H1 (cell line): ENCODE measurements at regions not wholly inside any gene's neighbourhood (a gene's known extent, or its start where the extent isn't known, plus 50 kb on each side); places are given as distances from the start of the nearest gene placed in this dataset.

Source experiments
- CTCF ChIA-PET: fragments of 300-600 bp; sonication (Branson Sonifier 250); formaldehyde crosslinking; loops from one replicate; lab custom pipeline; 2021; ENCODE audit not compliant: partially characterized antibody; lab: Charles Lee
- POLR2A ChIA-PET: fragments of 300-600 bp; sonication (Branson Sonifier 250); formaldehyde crosslinking; loops from one replicate; lab custom pipeline; 2021; ENCODE audit warnings: inconsistent platforms; ENCODE audit not compliant: partially characterized antibody; lab: Charles Lee
- DNase-seq, 2 experiments: peaks; one replicate each; pipeline versions ENCODE4 v3.0.0 to v3.0.0-alpha.2; 2010 to 2022; ENCODE audit warnings: low spot score in 2 of 2, low read depth in 1 of 2, mixed read lengths in 1 of 2
- FAIRE-seq: peaks from 2 replicates; lab custom pipeline; 2011; peaks lifted over from hg19 to GRCh38; lab: Jason Lieb, UNC
- H2AFZ ChIP-seq: 2 replicates; pipeline ENCODE4 v1.8.1; 2012; ENCODE audit warnings: low read length, inconsistent platforms
- H2AK5ac ChIP-seq: 2 replicates; pipeline ENCODE4 v1.6.1; 2013; ENCODE audit warnings: low read depth, low read length
- H2BK120ac ChIP-seq: replicated peaks from 2 replicates; pipeline ENCODE3; 2013; ENCODE audit warnings: low read depth, low read length, inconsistent platforms
- H2BK12ac ChIP-seq: 2 replicates; pipeline ENCODE4 v1.6.1; 2013; ENCODE audit warnings: low read depth, low read length
- H2BK15ac ChIP-seq: 2 replicates; pipeline ENCODE4 v1.6.1; 2013; ENCODE audit warnings: low read length
- H2BK20ac ChIP-seq: 2 replicates; pipeline ENCODE4 v1.6.1; 2013; ENCODE audit warnings: low read length
- H2BK5ac ChIP-seq: 2 replicates; pipeline ENCODE4 v1.6.1; 2013; ENCODE audit warnings: low read depth, low read length
- H3K14ac ChIP-seq: 2 replicates; pipeline ENCODE4 v1.6.1; 2013; ENCODE audit warnings: inconsistent platforms; ENCODE audit not compliant: insufficient read length
- H3K18ac ChIP-seq: 2 replicates; pipeline ENCODE4 v1.6.1; 2013; ENCODE audit warnings: low read length; ENCODE audit errors: extremely low read depth
- H3K23ac ChIP-seq: 2 replicates; pipeline ENCODE4 v1.6.1; 2013; ENCODE audit warnings: inconsistent platforms; ENCODE audit not compliant: insufficient read length
- H3K23me2 ChIP-seq: 2 replicates; pipeline ENCODE4 v1.6.1; 2013; ENCODE audit warnings: low read depth, low read length
- H3K27ac ChIP-seq: 2 replicates; pipeline ENCODE4 v1.6.1; 2011; ENCODE audit warnings: low read depth, low read length, inconsistent platforms
- H3K27me3 ChIP-seq, 4 experiments: replicated peaks in 1 of 4; 1 replicate in 1 of 4; 2 replicates in 3 of 4; pipeline versions ENCODE4 v1.6.1 to v1.8.1; 2011 to 2013; ENCODE audit warnings: low read length in 3 of 4, mild to moderate bottlenecking in 3 of 4, inconsistent platforms in 2 of 4, mixed read lengths in 2 of 4, moderate library complexity in 1 of 4; ENCODE audit not compliant: control insufficient read depth in 3 of 4, insufficient read depth in 3 of 4; ENCODE audit errors: extremely low read depth in 1 of 4
- H3K36me3 ChIP-seq, 4 experiments: 2 replicates each; pipeline versions ENCODE4 v1.6.1 to v1.8.1; 2011 to 2013; ENCODE audit warnings: mild to moderate bottlenecking in 4 of 4, low read length in 3 of 4, moderate library complexity in 2 of 4, control low read depth in 1 of 4, inconsistent platforms in 1 of 4; ENCODE audit not compliant: insufficient read depth in 4 of 4, control insufficient read depth in 2 of 4
- H3K4ac ChIP-seq: replicated peaks from 2 replicates; pipeline ENCODE3; 2013; ENCODE audit warnings: low read length, low read depth, mixed read lengths, inconsistent platforms; ENCODE audit not compliant: insufficient read length
- H3K4me1 ChIP-seq, 4 experiments: replicated peaks in 1 of 4; 1 replicate in 1 of 4; 2 replicates in 3 of 4; pipeline versions ENCODE4 v1.6.1 to v1.8.1; 2011 to 2013; ENCODE audit warnings: low read length in 3 of 4, inconsistent platforms in 2 of 4, mixed read lengths in 1 of 4; ENCODE audit not compliant: insufficient read depth in 4 of 4, control insufficient read depth in 3 of 4
- H3K4me2 ChIP-seq, 2 experiments: 2 replicates each; pipeline versions ENCODE4 v1.6.1 to v1.8.1; 2011 to 2013; ENCODE audit warnings: low read depth in 2 of 2, low read length in 2 of 2, control low read depth in 1 of 2, inconsistent platforms in 1 of 2, mild to moderate bottlenecking in 1 of 2; ENCODE audit not compliant: insufficient read depth in 1 of 2
- H3K4me3 ChIP-seq, 4 experiments: fragments of 200-600, 300-600 bp in 1 of 4; sonication (generic), shearing (Covaris generic), sonication (Bioruptor Twin) in 1 of 4; 2 replicates each; pipeline versions ENCODE4 v1.5.1 to v1.8.1; 2011 to 2016; ENCODE audit warnings: low read length in 4 of 4, low read depth in 3 of 4, control low read depth in 2 of 4, inconsistent platforms in 2 of 4, mild to moderate bottlenecking in 2 of 4, mixed read lengths in 1 of 4, moderate library complexity in 1 of 4; ENCODE audit not compliant: insufficient read depth in 2 of 4; ENCODE audit errors: extremely low read depth in 1 of 4
- H3K56ac ChIP-seq: replicated peaks from 2 replicates; pipeline ENCODE3; 2013; ENCODE audit warnings: low read depth, mild to moderate bottlenecking, mixed read lengths, low read length, inconsistent platforms; ENCODE audit not compliant: insufficient read length
- H3K79me1 ChIP-seq: 2 replicates; pipeline ENCODE4 v1.6.1; 2013; ENCODE audit warnings: low read depth, low read length, control low read depth
- H3K79me2 ChIP-seq, 2 experiments: 2 replicates each; pipeline versions ENCODE4 v1.6.1 to v1.8.1; 2012 to 2013; ENCODE audit warnings: low read length in 2 of 2, mild to moderate bottlenecking in 2 of 2, inconsistent platforms in 1 of 2; ENCODE audit not compliant: insufficient read depth in 2 of 2, control insufficient read depth in 1 of 2
- H3K9ac ChIP-seq, 4 experiments: replicated peaks in 1 of 4; 1 replicate in 1 of 4; 2 replicates in 3 of 4; pipeline versions ENCODE4 v1.6.1 to v1.8.1; 2011 to 2013; ENCODE audit warnings: low read depth in 3 of 4, low read length in 3 of 4, control low read depth in 2 of 4, mild to moderate bottlenecking in 2 of 4, moderate library complexity in 2 of 4, inconsistent platforms in 1 of 4; ENCODE audit errors: extremely low read depth in 1 of 4
- H3K9me3 ChIP-seq, 2 experiments: 2 replicates each; pipeline versions ENCODE4 v1.6.1 to v1.8.1; 2012 to 2013; ENCODE audit warnings: mild to moderate bottlenecking in 2 of 2, moderate library complexity in 2 of 2, control low read depth in 1 of 2, inconsistent platforms in 1 of 2, low read depth in 1 of 2, low read length in 1 of 2, mixed read lengths in 1 of 2; ENCODE audit not compliant: insufficient read depth in 2 of 2
- H4K20me1 ChIP-seq, 2 experiments: replicated peaks in 1 of 2; 2 replicates each; pipeline versions ENCODE3 to v1.8.1; 2011 to 2013; ENCODE audit warnings: inconsistent platforms in 2 of 2, low read length in 2 of 2, mild to moderate bottlenecking in 1 of 2; ENCODE audit not compliant: insufficient read depth in 2 of 2, control insufficient read depth in 1 of 2
- H4K5ac ChIP-seq: 2 replicates; pipeline ENCODE4 v1.6.1; 2013; ENCODE audit warnings: low read length, low read depth, mixed read lengths, inconsistent platforms; ENCODE audit not compliant: insufficient read length
- H4K8ac ChIP-seq: 2 replicates; pipeline ENCODE4 v1.8.0; 2013; ENCODE audit warnings: mild to moderate bottlenecking, moderate library complexity, low read length, inconsistent platforms; ENCODE audit not compliant: insufficient read depth; ENCODE audit errors: extremely low read depth
- H4K91ac ChIP-seq: replicated peaks from 2 replicates; pipeline ENCODE3; 2013; ENCODE audit warnings: low read length, mixed read lengths, inconsistent platforms; ENCODE audit not compliant: insufficient read length
- BCL11A ChIP-seq, 2 experiments: IDR thresholded peaks; one replicate each; pipeline ENCODE4 v1.6.1; 2011; ENCODE audit warnings: low read depth in 2 of 2, low read length in 2 of 2, mild to moderate bottlenecking in 2 of 2
- CHD2 ChIP-seq: IDR thresholded peaks from 2 replicates; pipeline ENCODE4 v1.6.1; 2012; ENCODE audit warnings: low read length, improper control_type of control experiment
- CTCF ChIP-seq, 3 experiments: IDR thresholded peaks; 1 replicate in 2 of 3; 2 replicates in 1 of 3; pipeline versions ENCODE4 v1.5.1 to v1.6.1; 2011; ENCODE audit warnings: low read length in 3 of 3, mild to moderate bottlenecking in 3 of 3, inconsistent platforms in 2 of 3, low read depth in 1 of 3, moderate library complexity in 1 of 3; ENCODE audit not compliant: insufficient read depth in 1 of 3; ENCODE audit errors: control extremely low read depth in 1 of 3
- RAD21 ChIP-seq, 2 experiments: IDR thresholded peaks in 1 of 2; conservative IDR thresholded peaks in 1 of 2; 2 replicates each; pipeline ENCODE4 v1.6.1; 2011; ENCODE audit warnings: low read depth in 2 of 2, low read length in 2 of 2, improper control_type of control experiment in 1 of 2, inconsistent platforms in 1 of 2, mild to moderate bottlenecking in 1 of 2, moderate library complexity in 1 of 2
- USF2 ChIP-seq: IDR thresholded peaks from 2 replicates; pipeline ENCODE4 v1.6.1; 2011; ENCODE audit warnings: low read length, improper control_type of control experiment
- YY1 ChIP-seq: IDR thresholded peaks from 2 replicates; pipeline ENCODE4 v1.6.1; 2011; ENCODE audit warnings: low read depth, mild to moderate bottlenecking, low read length
- WGBS, 2 experiments: shearing (Covaris generic) in 1 of 2; methylation state at CpG; one replicate each; pipeline versions ENCODE4 v1.1.6 to v1.1.7; 2013 to 2015; ENCODE audit warnings: low lambda C conversion rate in 2 of 2, mixed read lengths in 2 of 2, inconsistent platforms in 1 of 2, low coverage in 1 of 2, missing lambda C conversion rate in 1 of 2; ENCODE audit not compliant: insufficient replicate concordance in 2 of 2, insufficient coverage in 1 of 2, insufficient read length in 1 of 2; ENCODE audit errors: extremely low coverage in 1 of 2, missing lambda C conversion rate in 1 of 2; 5-methylcytosine and 5-hydroxymethylcytosine counted together

DNA sequence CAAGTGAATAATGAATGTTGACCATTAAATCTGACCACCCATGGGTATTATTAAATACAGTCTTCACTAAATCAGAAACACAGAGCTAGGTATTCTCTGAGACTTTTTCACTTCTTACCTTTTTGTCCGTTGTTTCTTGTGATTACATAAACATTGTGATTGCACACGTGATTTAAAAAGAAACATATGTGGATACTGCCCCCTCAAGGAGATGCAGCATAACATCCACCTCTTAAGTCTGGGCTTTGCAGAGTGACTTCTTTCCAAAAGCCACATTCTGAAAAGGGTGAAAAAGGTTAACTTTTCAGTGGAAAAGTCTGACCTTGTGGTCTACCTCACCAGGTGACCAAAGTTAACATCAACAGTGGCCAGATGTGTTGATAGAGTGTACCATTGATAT is 185.5 kb upstream of the FAR2 start:
- CTCF ChIA-PET = interaction anchor here (0.5 to 1.4 kb wide), 12 partner anchors 17 to 1929 kb away, joined by 3 to 7 read pairs (median 4); no protein-coding TSS in a partner anchor
- Histone ChIP-seq H3K27ac (no peak overlapping the region), H3K18ac (no peak overlapping the region), H3K79me2 (no peaks in the 10 kb centered on the region), H2BK15ac (no peak overlapping the region), H3K14ac (no peak overlapping the region), H3K4me1 (no peaks in the 10 kb centered on the region), H3K79me1 (no peaks in the 10 kb centered on the region), H4K91ac (no peak overlapping the region), H2BK12ac (no peak overlapping the region), H3K27me3 (no peaks in the 10 kb centered on the region), H4K8ac (no peak overlapping the region), H3K4me2 (no peak overlapping the region), H3K9me3 (no peaks in the 10 kb centered on the region), H3K23me2 (no peaks in the 10 kb centered on the region; the same call in 1 of the 2 replicates), H3K56ac (no peak overlapping the region), H2BK120ac (no peak overlapping the region), H3K23ac (no peak overlapping the region), H2AFZ (no peak overlapping the region), H2BK5ac (no peak overlapping the region), H4K20me1 (no peaks in the 10 kb centered on the region), H3K9ac (no peak overlapping the region), H2BK20ac (no peak overlapping the region), H3K4me3 (no peak overlapping the region), H3K4ac (no peak overlapping the region), H4K5ac (no peak overlapping the region), H3K36me3 (no peaks in the 10 kb centered on the region), H2AK5ac (no peak overlapping the region)
- POLR2A ChIA-PET = no interaction called here
- DNase-seq (no peak), FAIRE-seq (peak; percentile 95)
- 60% methylated on average over 2 of the region's 2 CpGs; no CpG with 5 or more reads in 1 of the 2 experiments for WGBS, 2 experiments
- TF ChIP-seq USF2 (peak; percentile 57), YY1 (no peak), CTCF (IDR thresholded peaks at IDR 0.05; ENCODE audit: control extremely low read depth in 1 of 3, insufficient read depth in 1 of 3, low read depth in 1 of 3, low read length in 3 of 3) (peak in 2 of 3 experiments; percentile 29 to 53; a peak in 2 of 4 replicates), BCL11A (IDR thresholded peaks at IDR 0.05; ENCODE audit: low read depth in 2 of 2, low read length in 2 of 2) (no peak), CHD2 (no peak), RAD21 (IDR thresholded peaks at IDR 0.05 in 1 of 2, conservative IDR thresholded peaks at IDR 0.05 in 1 of 2; ENCODE audit: low read depth in 2 of 2, low read length in 2 of 2) (peak; percentile 75 to 79)
